HG03280 (cell line): ENCODE measurements at regions not wholly inside any gene's neighbourhood (a gene's known extent, or its start where the extent isn't known, plus 50 kb on each side); places are given as distances from the start of the nearest gene placed in this dataset.

ENCODE experiments used
- ATAC-seq: cut with Tn5 transposase; IDR thresholded peaks from one replicate; pipeline ENCODE4 v1.9.1; 2021; ENCODE audit warnings: mild to moderate bottlenecking, moderate library complexity; ENCODE audit not compliant: unreplicated experiment

- ATAC-seq, result no peak
Observed at GRCh38 chr11:19478891-19479290, 233.7 kb upstream of the NAV2 start.

- ATAC-seq, result peak; percentile 73
Observed at GRCh38 chr11:19474954-19475721, 234.4 kb upstream of the E2F8 start.

- ATAC-seq, result no peak
Observed at GRCh38 chr11:19474211-19474610, 233.5 kb upstream of the E2F8 start.

- ATAC-seq, result no peak
Observed at GRCh38 chr11:19472679-19473078, 231.9 kb upstream of the E2F8 start.

- ATAC-seq, result no peak
Observed at GRCh38 chr11:19467904-19468303, 227.2 kb upstream of the E2F8 start.

GRCh38 chr11:19466314-19466713, 225.6 kb upstream of the E2F8 start:
- ATAC-seq, result no peak

- ATAC-seq, result no peak
Observed at GRCh38 chr11:19463976-19464375, 223.2 kb upstream of the E2F8 start.

- no peak for ATAC-seq
Observed at GRCh38 chr11:19460718-19461405, 220.1 kb upstream of the E2F8 start.

- ATAC-seq, result no peak
Observed at GRCh38 chr11:19459240-19459639, 218.5 kb upstream of the E2F8 start.

- no peak for ATAC-seq
Observed at GRCh38 chr11:19458721-19459120, 218.0 kb upstream of the E2F8 start.

GRCh38 chr11:19458231-19458630, 217.5 kb upstream of the E2F8 start:
- ATAC-seq, result no peak

GRCh38 chr11:19455731-19456130, 215.0 kb upstream of the E2F8 start:
- ATAC-seq, result no peak

GRCh38 chr11:19453651-19454257, 213.0 kb upstream of the E2F8 start:
- no peak for ATAC-seq

GRCh38 chr11:19451609-19452008, 210.9 kb upstream of the E2F8 start:
- no peak for ATAC-seq

GRCh38 chr11:19450282-19450681, 209.5 kb upstream of the E2F8 start:
- ATAC-seq, result no peak

GRCh38 chr11:19448651-19449050, 207.9 kb upstream of the E2F8 start:
- ATAC-seq, result no peak

GRCh38 chr11:19447150-19447566, 206.4 kb upstream of the E2F8 start:
- ATAC-seq, result no peak

- no peak for ATAC-seq
Observed at GRCh38 chr11:19445771-19446170, 205.0 kb upstream of the E2F8 start.

GRCh38 chr11:19444231-19444630, 203.5 kb upstream of the E2F8 start:
- no peak for ATAC-seq

GRCh38 chr11:19442554-19442910, 201.8 kb upstream of the E2F8 start:
- no peak for ATAC-seq

- peak; percentile 90 for ATAC-seq
Observed at GRCh38 chr11:19441752-19442553, 201.2 kb upstream of the E2F8 start.
